Liver (tissue), 3 donors: ENCODE measurements at regions not wholly inside any gene's neighbourhood (a gene's known extent, or its start where the extent isn't known, plus 50 kb on each side); places are given as distances from the start of the nearest gene placed in this dataset.

ENCODE experiments used
- CTCF ChIP-seq: fragments of 150-350 bp; IDR thresholded peaks from 2 replicates; pipeline ENCODE4 v1.5.1; 2017; ENCODE audit warnings: improper control_type of control experiment, low read depth, low read length; ENCODE audit not compliant: missing input control
- EGR1 ChIP-seq, 2 donors: IDR thresholded peaks; 2 replicates each; pipeline ENCODE4 v1.6.1; 2016 to 2018; ENCODE audit warnings: antibody characterized with exemption in 2 of 2, low read depth in 2 of 2
- HNF4A ChIP-seq, 2 donors: conservative IDR thresholded peaks; 2 replicates each; pipeline ENCODE4 v1.6.1; 2016; ENCODE audit warnings: antibody characterized with exemption in 2 of 2, mild to moderate bottlenecking in 2 of 2
- TAF1 ChIP-seq: conservative IDR thresholded peaks from 2 replicates; pipeline ENCODE4 v1.6.1; 2016; ENCODE audit warnings: antibody characterized with exemption, mild to moderate bottlenecking
- donor health status: healthy.
- donor health status: healthy.

GRCh38 chr3:34534013-34534412 lies 735.6 kb downstream of the PDCD6IP start:
- no peak for TF ChIP-seq CTCF
- no peak for TF ChIP-seq EGR1 (IDR thresholded peaks at IDR 0.05; ENCODE audit: low read depth in 2 of 2)
- no peak for TF ChIP-seq TAF1
- TF ChIP-seq HNF4A (conservative IDR thresholded peaks at IDR 0.05) = no peak
